ENCODE measurements at regions not wholly inside any gene's neighbourhood (a gene's known extent, or its start where the extent isn't known, plus 50 kb on each side); places are given as distances from the start of the nearest gene placed in this dataset.

GRCh38 chr18:70617020-70617763 is 328.3 kb downstream of the SOCS6 start:
- no peaks in the 10 kb centered on the region for H3K36me3 Mint-ChIP-seq
- no peaks in the 10 kb centered on the region for H3K27me3 Mint-ChIP-seq (ENCODE audit: low read depth in 3 of 3)
- Histone ChIP-seq H4K20me1 (ENCODE audit: insufficient read depth, low read length) (no peaks in the 10 kb centered on the region), H3K79me2 (ENCODE audit: insufficient read depth, low read length) (no peaks in the 10 kb centered on the region), H3K27me3 (ENCODE audit: control insufficient read depth in 2 of 2, insufficient read depth in 2 of 2, low read length in 2 of 2) (no peaks in the 10 kb centered on the region), H3K4me1 (ENCODE audit: control insufficient read depth in 1 of 2, insufficient read depth in 2 of 2, low read length in 2 of 2) (no peaks in the 10 kb centered on the region), H3K9ac (ENCODE audit: insufficient read depth, low read length, poor library complexity, severe bottlenecking) (no peak overlapping the region), H3K27ac (ENCODE audit: low read depth in 1 of 2, low read length in 2 of 2) (no peak overlapping the region), H3K36me3 (replicated peaks in 1 of 2; ENCODE audit: control insufficient read depth in 1 of 2, insufficient read depth in 2 of 2, low read length in 2 of 2) (no peaks in the 10 kb centered on the region), H3K4me2 (replicated peaks; ENCODE audit: extremely low read depth, low read length, poor library complexity, severe bottlenecking) (no peak overlapping the region), H2AFZ (ENCODE audit: insufficient read depth, low read depth, low read length, poor library complexity, severe bottlenecking) (no peak overlapping the region), H3K9me3 (replicated peaks in 1 of 2; ENCODE audit: control insufficient read depth in 1 of 2, insufficient read depth in 1 of 2, low read length in 2 of 2) (no peaks in the 10 kb centered on the region), H3K4me3 (replicated peaks in 1 of 3; ENCODE audit: low read depth in 2 of 3, low read length in 3 of 3) (no peak overlapping the region)
- DNase-seq: no peak
- H3K4me3 Mint-ChIP-seq: no peak overlapping the region
- intact Hi-C loops (cut with micrococcal nuclease): no loop called here
- TF ChIP-seq CTCF (IDR thresholded peaks at IDR 0.05): no peak
- H3K4me1 Mint-ChIP-seq: peaks cover 8% of the 10 kb centered on the region
- WGBS (ENCODE audit: insufficient coverage): no CpG with 5 or more reads among the region's 2 CpGs
- H3K9me3 Mint-ChIP-seq: peaks cover 0 to 7% (median 0%) of the 10 kb centered on the region in 7 donors
- H3K27ac Mint-ChIP-seq: no peak overlapping the region

- no CpG with 5 or more reads among the region's 1 CpG for WGBS (ENCODE audit: insufficient coverage)
- Histone ChIP-seq H3K9ac (ENCODE audit: insufficient read depth, low read length, poor library complexity, severe bottlenecking) (no peak overlapping the region), H3K4me3 (replicated peaks in 1 of 3; ENCODE audit: low read depth in 2 of 3, low read length in 3 of 3) (no peak overlapping the region), H3K4me1 (ENCODE audit: control insufficient read depth in 1 of 2, insufficient read depth in 2 of 2, low read length in 2 of 2) (no peaks in the 10 kb centered on the region), H3K4me2 (replicated peaks; ENCODE audit: extremely low read depth, low read length, poor library complexity, severe bottlenecking) (no peak overlapping the region), H3K27me3 (ENCODE audit: control insufficient read depth in 2 of 2, insufficient read depth in 2 of 2, low read length in 2 of 2) (no peaks in the 10 kb centered on the region), H4K20me1 (ENCODE audit: insufficient read depth, low read length) (no peaks in the 10 kb centered on the region), H3K36me3 (replicated peaks in 1 of 2; ENCODE audit: control insufficient read depth in 1 of 2, insufficient read depth in 2 of 2, low read length in 2 of 2) (no peaks in the 10 kb centered on the region), H2AFZ (ENCODE audit: insufficient read depth, low read depth, low read length, poor library complexity, severe bottlenecking) (no peak overlapping the region), H3K9me3 (replicated peaks in 1 of 2; ENCODE audit: control insufficient read depth in 1 of 2, insufficient read depth in 1 of 2, low read length in 2 of 2) (no peaks in the 10 kb centered on the region), H3K27ac (ENCODE audit: low read depth in 1 of 2, low read length in 2 of 2) (no peak overlapping the region), H3K79me2 (ENCODE audit: insufficient read depth, low read length) (no peaks in the 10 kb centered on the region)
- H3K9me3 Mint-ChIP-seq: peaks cover 0 to 9% (median 0%) of the 10 kb centered on the region in 7 donors
- H3K27me3 Mint-ChIP-seq (ENCODE audit: low read depth in 3 of 3): no peaks in the 10 kb centered on the region
- intact Hi-C loops (cut with micrococcal nuclease): no loop called here
- DNase-seq: no peak
- TF ChIP-seq CTCF (IDR thresholded peaks at IDR 0.05): no peak
- H3K4me1 Mint-ChIP-seq: no peaks in the 10 kb centered on the region
- no peak overlapping the region for H3K4me3 Mint-ChIP-seq
- H3K36me3 Mint-ChIP-seq: no peaks in the 10 kb centered on the region
- H3K27ac Mint-ChIP-seq: no peak overlapping the region
Observed at GRCh38 chr18:70600225-70600925, 311.5 kb downstream of the SOCS6 start.

Data from CD14-positive monocyte (primary cell).